Fibroblast of lung (primary cell): ENCODE measurements at regions not wholly inside any gene's neighbourhood (a gene's known extent, or its start where the extent isn't known, plus 50 kb on each side); places are given as distances from the start of the nearest gene placed in this dataset.

Source experiments
- CTCF ChIP-seq, 2 donors: IDR thresholded peaks in 1 of 2; conservative IDR thresholded peaks in 1 of 2; 1 replicate in 1 of 2; 2 replicates in 1 of 2; pipeline ENCODE4 v1.5.1; 2011 to 2012; ENCODE audit warnings: low read length in 2 of 2, control low read depth in 1 of 2, inconsistent platforms in 1 of 2, low read depth in 1 of 2, mild to moderate bottlenecking in 1 of 2
- EZH2 ChIP-seq: IDR thresholded peaks from 2 replicates; pipeline ENCODE4 v1.5.1; 2012; ENCODE audit warnings: low read length, control low read depth, mild to moderate bottlenecking; ENCODE audit errors: missing control alignments

GRCh38 chr5:159775890-159776289 is 140.4 kb upstream of the ADRA1B start:
- no peak for TF ChIP-seq CTCF (conservative IDR thresholded peaks at IDR 0.05 in 1 of 2, IDR thresholded peaks at IDR 0.05 in 1 of 2; ENCODE audit: low read depth in 1 of 2, low read length in 2 of 2)
- no peak for TF ChIP-seq EZH2
